T-helper 17 cell (primary cell): ENCODE measurements at regions not wholly inside any gene's neighbourhood (a gene's known extent, or its start where the extent isn't known, plus 50 kb on each side); places are given as distances from the start of the nearest gene placed in this dataset.
"Not testable (repeated sequence)": the region's sequence is repeated elsewhere in the genome, so short reads cannot be mapped to it uniquely, and the experiment has no call there.

Source experiments
- ATAC-seq: fragments of 150-1000 bp; cut with Tn5 transposase; 2 replicates; pipeline ENCODE4 v1.10.0; 2021; ENCODE audit warnings: mild to moderate bottlenecking, moderate library complexity
- DNase-seq, 3 donors: peaks; one replicate each; pipeline versions ENCODE4 v3.0.0 to v3.0.0-alpha.2; 2020 to 2021
- H3K9me3 ChIP-seq: one replicate; pipeline ENCODE4 v1.7.0; 2013; ENCODE audit warnings: low read length, mild to moderate bottlenecking; ENCODE audit not compliant: control insufficient read depth, poor library complexity, severe bottlenecking
- H3K27ac Mint-ChIP-seq: one replicate; pipeline ENCODE4 v1.8.0; 2022; ENCODE audit warnings: mild to moderate bottlenecking, moderate library complexity, mixed read lengths
- H3K27me3 Mint-ChIP-seq: one replicate; pipeline ENCODE4 v1.8.0; 2022; ENCODE audit warnings: mixed read lengths
- H3K36me3 Mint-ChIP-seq: one replicate; pipeline ENCODE4 v1.8.0; 2022; ENCODE audit warnings: low read depth, mixed read lengths
- H3K4me1 Mint-ChIP-seq: one replicate; pipeline ENCODE4 v1.8.0; 2022; ENCODE audit warnings: mild to moderate bottlenecking, mixed read lengths
- H3K4me3 Mint-ChIP-seq: one replicate; pipeline ENCODE4 v1.8.0; 2022; ENCODE audit warnings: mild to moderate bottlenecking, moderate library complexity, mixed read lengths

- ATAC-seq (no peak), DNase-seq (no peak)
- H3K27ac Mint-ChIP-seq = no peak overlapping the region
- H3K27me3 Mint-ChIP-seq = no peaks in the 10 kb centered on the region
- H3K36me3 Mint-ChIP-seq = no peaks in the 10 kb centered on the region
- no peaks in the 10 kb centered on the region for H3K4me1 Mint-ChIP-seq
- H3K9me3 ChIP-seq = no peaks in the 10 kb centered on the region
- H3K4me3 Mint-ChIP-seq = no peak overlapping the region
These were observed 150.8 kb upstream of the BOD1L1 start for GRCh38 chr4:13778367-13778766.

DNA sequence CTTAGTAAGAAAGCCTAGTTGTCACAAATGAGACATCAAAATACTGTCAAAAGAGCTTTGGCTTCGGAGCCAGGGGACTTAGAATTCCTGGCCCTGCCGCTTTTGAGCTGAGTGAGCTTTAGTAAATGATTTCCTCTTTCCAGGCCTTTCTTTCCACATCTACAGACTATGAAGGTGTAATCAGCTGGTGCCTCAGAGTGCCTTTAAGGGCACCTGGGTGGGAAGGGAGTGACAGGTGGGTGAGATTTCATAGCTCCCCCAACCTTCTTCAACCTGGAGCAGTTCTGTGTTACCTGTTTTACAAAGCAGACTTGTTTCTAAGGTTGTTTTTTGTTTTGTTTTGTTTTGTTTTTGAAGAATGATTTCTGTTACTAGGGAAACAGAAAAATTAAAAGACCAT is 154.7 kb upstream of the BOD1L1 start:
- H3K27ac Mint-ChIP-seq = no peak overlapping the region
- no peak for DNase-seq
- no peaks in the 10 kb centered on the region for H3K27me3 Mint-ChIP-seq
- ATAC-seq = no peak
- no peaks in the 10 kb centered on the region for H3K4me1 Mint-ChIP-seq
- no peak overlapping the region for H3K4me3 Mint-ChIP-seq
- no peaks in the 10 kb centered on the region for H3K36me3 Mint-ChIP-seq
- H3K9me3 ChIP-seq = no peaks in the 10 kb centered on the region

DNA sequence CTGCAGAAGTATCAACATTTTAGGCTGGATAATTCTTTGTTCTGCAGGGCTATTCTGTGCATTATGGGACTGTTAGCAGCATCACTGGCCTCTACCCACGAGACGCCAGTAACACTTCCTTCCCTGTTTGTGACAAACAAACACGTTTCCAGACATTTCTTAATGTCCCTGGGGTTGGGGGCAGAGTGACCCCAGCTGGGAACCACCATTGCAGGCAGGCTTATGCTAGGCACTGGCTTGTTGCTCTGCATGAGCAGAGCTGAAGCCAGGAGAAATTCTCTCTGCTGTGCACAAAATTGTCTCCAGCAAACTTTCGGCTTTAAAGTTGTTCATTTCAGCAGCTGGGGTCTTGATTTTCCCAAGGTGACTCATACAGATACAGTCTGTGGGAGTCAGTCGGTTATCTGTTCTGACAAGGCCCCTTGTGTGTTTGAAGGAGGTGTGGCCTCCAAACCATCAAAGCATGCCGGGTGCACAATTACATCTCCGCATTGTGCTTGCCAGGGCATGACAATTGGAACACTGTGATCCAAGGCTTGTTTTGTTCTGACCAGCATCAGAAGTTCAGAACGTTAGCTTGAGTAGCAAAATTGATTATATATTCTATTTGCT is 156.4 kb upstream of the BOD1L1 start:
- no peaks in the 10 kb centered on the region for H3K9me3 ChIP-seq
- no peaks in the 10 kb centered on the region for H3K4me1 Mint-ChIP-seq
- H3K27me3 Mint-ChIP-seq = no peaks in the 10 kb centered on the region
- no peak for ATAC-seq
- H3K27ac Mint-ChIP-seq = no peak overlapping the region
- no peak for DNase-seq
- H3K36me3 Mint-ChIP-seq = no peaks in the 10 kb centered on the region
- no peak overlapping the region for H3K4me3 Mint-ChIP-seq

GRCh38 chr4:13793020-13793710 is 165.6 kb upstream of the BOD1L1 start:
- no peak for DNase-seq
- no peaks in the 10 kb centered on the region for H3K9me3 ChIP-seq
- Mint-ChIP-seq H3K27me3 (no peaks in the 10 kb centered on the region), H3K36me3 (no peaks in the 10 kb centered on the region), H3K4me1 (no peaks in the 10 kb centered on the region), H3K27ac (no peak overlapping the region), H3K4me3 (no peak overlapping the region)
- ATAC-seq = no peak

GRCh38 chr4:13794819-13795565 is 167.5 kb upstream of the BOD1L1 start:
- no peak for ATAC-seq
- Mint-ChIP-seq H3K4me3 (no peak overlapping the region), H3K27me3 (no peaks in the 10 kb centered on the region), H3K36me3 (no peaks in the 10 kb centered on the region), H3K4me1 (no peaks in the 10 kb centered on the region), H3K27ac (no peak overlapping the region)
- no peaks in the 10 kb centered on the region for H3K9me3 ChIP-seq
- DNase-seq = no peak

- ATAC-seq (no peak), DNase-seq (no peak)
- no peaks in the 10 kb centered on the region for H3K36me3 Mint-ChIP-seq
- no peak overlapping the region for H3K27ac Mint-ChIP-seq
- H3K4me1 Mint-ChIP-seq = no peaks in the 10 kb centered on the region
- H3K4me3 Mint-ChIP-seq = no peak overlapping the region
- H3K9me3 ChIP-seq = no peaks in the 10 kb centered on the region
- no peaks in the 10 kb centered on the region for H3K27me3 Mint-ChIP-seq
These were observed 169.5 kb upstream of the BOD1L1 start for GRCh38 chr4:13797061-13797460.

GRCh38 chr4:13815231-13815630 is 187.7 kb upstream of the BOD1L1 start:
- no peak overlapping the region for H3K4me3 Mint-ChIP-seq
- no peaks in the 10 kb centered on the region for H3K9me3 ChIP-seq
- DNase-seq (no peak), ATAC-seq (no peak)
- no peak overlapping the region for H3K27ac Mint-ChIP-seq
- no peaks in the 10 kb centered on the region for H3K4me1 Mint-ChIP-seq
- no peaks in the 10 kb centered on the region for H3K27me3 Mint-ChIP-seq
- no peaks in the 10 kb centered on the region for H3K36me3 Mint-ChIP-seq

DNA sequence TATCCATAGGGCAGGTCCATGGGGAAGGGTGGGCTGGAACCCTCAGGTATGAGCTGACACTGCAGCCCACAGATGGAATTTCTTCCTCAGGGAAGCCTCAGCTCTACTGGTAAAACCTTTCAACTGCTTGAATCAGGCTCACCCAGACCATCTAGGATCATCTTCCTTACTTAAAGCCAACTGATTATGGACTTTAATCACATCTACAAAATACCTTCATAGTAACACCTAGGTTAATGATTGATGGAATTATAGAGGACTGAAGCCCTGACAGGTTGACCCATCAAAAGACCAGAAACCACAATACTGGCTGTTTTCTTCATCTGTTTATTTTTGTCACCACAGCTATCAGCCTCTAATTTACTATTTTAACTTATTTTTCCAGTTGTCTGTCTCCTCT is 188.9 kb upstream of the BOD1L1 start:
- Mint-ChIP-seq H3K36me3 (no peaks in the 10 kb centered on the region), H3K4me3 (no peak overlapping the region), H3K4me1 (no peaks in the 10 kb centered on the region), H3K27ac (no peak overlapping the region), H3K27me3 (no peaks in the 10 kb centered on the region)
- no peak for ATAC-seq
- H3K9me3 ChIP-seq = no peaks in the 10 kb centered on the region
- no peak for DNase-seq

GRCh38 chr4:13821522-13821921 is 194.0 kb upstream of the BOD1L1 start:
- ATAC-seq (no peak), DNase-seq (no peak)
- Mint-ChIP-seq H3K27ac (no peak overlapping the region), H3K36me3 (no peaks in the 10 kb centered on the region), H3K4me1 (no peaks in the 10 kb centered on the region), H3K4me3 (no peak overlapping the region), H3K27me3 (no peaks in the 10 kb centered on the region)
- H3K9me3 ChIP-seq = no peaks in the 10 kb centered on the region

DNA sequence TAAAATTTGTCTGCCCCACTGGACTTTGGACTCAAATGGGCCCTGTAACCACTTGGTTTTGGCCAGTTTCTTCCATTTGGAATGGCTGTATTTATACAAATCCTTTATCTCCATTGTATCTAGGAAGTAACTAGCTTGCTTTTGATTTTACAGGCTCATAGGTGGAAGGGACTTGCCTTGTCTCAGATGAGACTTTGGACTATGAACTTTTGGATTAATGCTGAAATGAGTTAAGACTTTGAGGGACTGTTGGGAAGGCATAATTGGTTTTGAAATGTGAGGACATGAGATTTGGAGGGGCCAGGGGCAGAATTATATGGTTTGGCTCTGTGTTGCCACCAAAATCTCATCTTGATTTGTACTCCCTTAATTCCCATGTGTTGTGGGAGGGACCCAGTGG is 198.3 kb upstream of the BOD1L1 start:
- not testable (repeated sequence) for H3K9me3 ChIP-seq, H3K4me3 Mint-ChIP-seq, H3K36me3 Mint-ChIP-seq, H3K27me3 Mint-ChIP-seq, DNase-seq, H3K4me1 Mint-ChIP-seq, ATAC-seq, H3K27ac Mint-ChIP-seq

- H3K27me3 Mint-ChIP-seq = peaks cover 4% of the 10 kb centered on the region
- no peak for ATAC-seq
- H3K4me3 Mint-ChIP-seq = no peak overlapping the region
- DNase-seq = no peak
- H3K27ac Mint-ChIP-seq = no peak overlapping the region
- H3K9me3 ChIP-seq = no peaks in the 10 kb centered on the region
- H3K4me1 Mint-ChIP-seq = no peaks in the 10 kb centered on the region
- no peaks in the 10 kb centered on the region for H3K36me3 Mint-ChIP-seq
These were observed 201.9 kb upstream of the BOD1L1 start for GRCh38 chr4:13829457-13829856.

GRCh38 chr4:13830449-13830848 is 202.9 kb upstream of the BOD1L1 start:
- H3K36me3 Mint-ChIP-seq = no peaks in the 10 kb centered on the region
- no peaks in the 10 kb centered on the region for H3K4me1 Mint-ChIP-seq
- DNase-seq (no peak), ATAC-seq (no peak)
- no peak overlapping the region for H3K27ac Mint-ChIP-seq
- no peak overlapping the region for H3K4me3 Mint-ChIP-seq
- H3K27me3 Mint-ChIP-seq = peaks cover 4% of the 10 kb centered on the region
- no peaks in the 10 kb centered on the region for H3K9me3 ChIP-seq

- no peak overlapping the region for H3K27ac Mint-ChIP-seq
- H3K36me3 Mint-ChIP-seq = no peaks in the 10 kb centered on the region
- ATAC-seq = no peak
These were observed 205.8 kb upstream of the BOD1L1 start for GRCh38 chr4:13833171-13833804.

More at GRCh38 chr4:13833171-13833804, 205.8 kb upstream of the BOD1L1 start:
- no peaks in the 10 kb centered on the region for H3K4me1 Mint-ChIP-seq
- H3K4me3 Mint-ChIP-seq = no peak overlapping the region
- no peak for DNase-seq
- no peaks in the 10 kb centered on the region for H3K9me3 ChIP-seq
- peaks cover 4% of the 10 kb centered on the region for H3K27me3 Mint-ChIP-seq
